ENCODE measurements at regions not wholly inside any gene's neighbourhood (a gene's known extent, or its start where the extent isn't known, plus 50 kb on each side); places are given as distances from the start of the nearest gene placed in this dataset.

DNA sequence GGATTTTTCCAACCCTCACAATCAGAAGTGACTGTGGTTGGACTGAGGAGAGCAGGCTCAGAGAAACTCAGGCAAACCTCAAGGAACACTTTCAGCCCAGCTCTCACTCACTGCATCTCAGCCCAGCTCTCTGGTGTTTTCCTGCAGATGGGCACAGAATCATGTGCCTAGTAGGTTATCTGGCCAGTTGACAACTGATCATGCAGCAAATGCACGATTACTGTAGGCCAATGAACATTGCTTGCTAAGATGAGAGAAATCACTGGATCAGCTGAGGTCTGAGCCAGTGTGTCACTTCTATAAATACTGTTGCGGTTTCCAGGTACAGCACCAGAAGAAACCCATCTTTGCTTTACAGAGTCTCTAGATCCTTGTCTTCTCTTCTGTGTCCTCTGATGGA is 540.5 kb downstream of the CD83 start:
- TF ChIP-seq, protein P1, sequence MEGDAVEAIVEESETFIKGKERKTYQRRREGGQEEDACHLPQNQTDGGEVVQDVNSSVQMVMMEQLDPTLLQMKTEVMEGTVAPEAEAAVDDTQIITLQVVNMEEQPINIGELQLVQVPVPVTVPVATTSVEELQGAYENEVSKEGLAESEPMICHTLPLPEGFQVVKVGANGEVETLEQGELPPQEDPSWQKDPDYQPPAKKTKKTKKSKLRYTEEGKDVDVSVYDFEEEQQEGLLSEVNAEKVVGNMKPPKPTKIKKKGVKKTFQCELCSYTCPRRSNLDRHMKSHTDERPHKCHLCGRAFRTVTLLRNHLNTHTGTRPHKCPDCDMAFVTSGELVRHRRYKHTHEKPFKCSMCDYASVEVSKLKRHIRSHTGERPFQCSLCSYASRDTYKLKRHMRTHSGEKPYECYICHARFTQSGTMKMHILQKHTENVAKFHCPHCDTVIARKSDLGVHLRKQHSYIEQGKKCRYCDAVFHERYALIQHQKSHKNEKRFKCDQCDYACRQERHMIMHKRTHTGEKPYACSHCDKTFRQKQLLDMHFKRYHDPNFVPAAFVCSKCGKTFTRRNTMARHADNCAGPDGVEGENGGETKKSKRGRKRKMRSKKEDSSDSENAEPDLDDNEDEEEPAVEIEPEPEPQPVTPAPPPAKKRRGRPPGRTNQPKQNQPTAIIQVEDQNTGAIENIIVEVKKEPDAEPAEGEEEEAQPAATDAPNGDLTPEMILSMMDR (IDR thresholded peaks at IDR 0.05): no peak
- Histone ChIP-seq H3K4me1 (peaks cover 0 to 17% of the 10 kb centered on the region in 2 donors), H3K27ac (no peak overlapping the region), H3K9me3 (no peaks in the 10 kb centered on the region), H3K4me3 (no peak overlapping the region), H3K27me3 (no peaks in the 10 kb centered on the region), H3K36me3 (no peaks in the 10 kb centered on the region)
- DNase-seq (ENCODE audit: low spot score): no peak

DNA sequence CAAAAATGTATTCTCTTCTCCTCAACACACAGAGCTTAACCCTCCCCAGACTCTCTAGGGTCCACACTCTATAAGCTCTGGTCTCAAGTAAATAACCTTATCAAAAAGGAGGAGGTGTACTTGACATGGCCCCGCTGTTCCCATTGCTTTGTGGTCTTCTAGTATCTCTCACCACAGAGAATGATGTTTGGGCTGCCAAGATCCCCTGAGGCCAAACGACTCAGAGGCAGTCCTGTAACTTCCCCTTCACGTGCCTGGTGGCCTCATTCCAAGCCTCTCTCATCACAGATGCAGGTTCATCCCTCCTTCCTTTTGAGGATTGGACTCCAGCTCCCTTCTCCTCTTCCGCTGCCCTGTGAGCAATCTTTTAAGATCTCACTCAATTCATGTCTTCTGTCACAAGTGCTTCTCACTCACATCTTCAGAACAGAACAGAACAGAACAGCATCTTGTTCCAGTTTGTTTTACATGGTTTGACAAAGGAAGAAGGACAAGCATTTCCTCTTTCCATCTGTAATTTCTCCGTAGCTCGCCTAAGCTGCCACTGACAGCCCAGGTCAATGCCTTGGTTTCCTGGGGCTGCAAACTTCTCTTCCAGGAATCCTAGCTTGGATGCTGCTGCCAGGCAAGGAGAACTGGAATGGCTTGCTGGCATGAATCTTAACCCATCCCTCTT is 541.5 kb downstream of the CD83 start:
- no peak for DNase-seq (ENCODE audit: low spot score)
- Histone ChIP-seq H3K36me3 (no peaks in the 10 kb centered on the region), H3K27ac (no peak overlapping the region), H3K9me3 (no peaks in the 10 kb centered on the region), H3K4me1 (peaks cover 0 to 17% of the 10 kb centered on the region in 2 donors), H3K27me3 (no peaks in the 10 kb centered on the region), H3K4me3 (no peak overlapping the region)
- TF ChIP-seq, protein P1 (IDR thresholded peaks at IDR 0.05): no peak

DNA sequence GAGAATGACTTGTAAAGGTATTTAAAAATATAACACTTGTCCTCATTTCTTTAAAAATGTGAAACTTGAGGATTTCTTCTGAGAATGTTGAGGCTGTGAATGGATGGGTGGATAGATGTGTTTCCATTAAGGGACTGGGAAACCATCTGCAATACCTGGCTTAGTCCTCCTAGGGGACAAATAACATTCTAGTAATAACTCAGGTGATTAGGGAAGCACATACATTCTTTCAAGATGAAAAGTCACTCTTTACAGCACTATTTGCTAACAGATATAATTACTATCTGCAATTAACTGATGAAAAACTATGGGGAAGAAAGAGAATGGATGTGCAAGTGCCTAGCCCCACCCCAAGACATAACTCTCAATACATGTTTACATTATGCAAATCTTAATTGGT is 542.3 kb downstream of the CD83 start:
- TF ChIP-seq, protein P1 (IDR thresholded peaks at IDR 0.05): no peak
- peaks cover 0 to 17% of the 10 kb centered on the region in 2 donors for H3K4me1 ChIP-seq
- no peak overlapping the region for H3K4me3 ChIP-seq
- no peak overlapping the region for H3K27ac ChIP-seq
- no peaks in the 10 kb centered on the region for H3K36me3 ChIP-seq
- H3K9me3 ChIP-seq: no peaks in the 10 kb centered on the region
- no peaks in the 10 kb centered on the region for H3K27me3 ChIP-seq
- DNase-seq (ENCODE audit: low spot score): no peak

DNA sequence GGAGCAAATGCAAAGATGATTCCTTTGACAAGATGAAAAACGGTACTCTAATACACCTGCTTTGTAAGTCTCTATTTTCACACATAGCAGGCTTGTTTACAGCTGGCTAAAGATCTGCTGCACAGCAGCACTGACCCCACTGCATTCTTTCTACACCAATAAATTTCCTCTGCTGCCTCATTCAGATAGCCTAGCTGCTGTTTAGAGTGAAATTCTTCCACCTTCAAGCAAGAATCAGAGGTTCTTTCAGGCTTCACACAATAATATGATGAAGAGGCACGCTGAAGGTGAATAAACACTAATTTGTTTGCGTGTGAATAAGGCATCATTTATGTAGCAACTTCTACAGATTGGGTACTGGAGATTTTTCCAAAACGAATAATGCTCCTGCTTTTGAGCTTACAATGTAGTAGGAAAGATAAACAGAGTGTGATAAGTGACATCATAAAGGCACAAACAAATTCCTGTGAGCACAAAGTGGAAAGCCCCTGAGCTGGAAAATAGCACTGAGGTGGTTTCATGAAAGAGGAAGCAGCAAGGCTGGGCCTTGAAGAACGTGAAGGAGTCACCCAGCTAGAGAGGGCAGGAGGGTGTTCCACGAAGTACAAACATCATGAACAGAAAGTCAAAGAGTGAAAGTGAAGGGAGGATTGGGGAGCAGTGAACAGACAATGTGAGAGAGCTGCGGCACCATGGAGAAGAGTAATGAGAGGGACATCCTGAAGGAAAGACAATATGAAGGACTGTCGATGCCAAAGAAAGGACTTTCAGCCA is 543.4 kb downstream of the CD83 start:
- Histone ChIP-seq H3K36me3 (no peaks in the 10 kb centered on the region), H3K27ac (no peak overlapping the region)

DNA sequence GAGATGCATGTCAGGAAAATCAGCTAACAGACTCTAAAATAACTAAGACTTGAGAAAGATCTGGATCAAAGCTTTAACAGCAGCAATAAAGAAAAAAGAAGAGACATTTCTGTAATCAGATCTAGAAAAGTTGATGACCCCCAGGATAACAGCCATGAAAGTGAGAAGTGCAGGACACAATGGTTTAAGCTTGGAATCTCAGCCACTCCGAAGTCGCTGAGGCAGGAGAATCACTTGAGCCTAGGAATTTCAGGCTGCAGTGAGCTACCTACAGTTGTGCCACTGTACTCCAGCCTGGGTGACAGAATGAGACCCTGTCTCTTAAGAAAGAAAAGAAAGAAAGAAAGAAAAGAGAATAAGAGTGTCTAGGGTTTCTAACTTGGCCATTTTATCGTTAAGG is 544.1 kb downstream of the CD83 start:
- TF ChIP-seq, protein P1 (IDR thresholded peaks at IDR 0.05): no peak
- H3K4me3 ChIP-seq: no peak overlapping the region
- no peaks in the 10 kb centered on the region for H3K36me3 ChIP-seq
- H3K27ac ChIP-seq: no peak overlapping the region
- no peaks in the 10 kb centered on the region for H3K27me3 ChIP-seq
- no peak for DNase-seq (ENCODE audit: low spot score)
- H3K4me1 ChIP-seq: peaks cover 0 to under 1% of the 10 kb centered on the region in 2 donors
- no peaks in the 10 kb centered on the region for H3K9me3 ChIP-seq

More for the DNA sequence above, 543.4 kb downstream of the CD83 start:
- TF ChIP-seq, protein P1 (IDR thresholded peaks at IDR 0.05): no peak
- H3K4me3 ChIP-seq: no peak overlapping the region
- peaks cover 0 to 7% of the 10 kb centered on the region in 2 donors for H3K4me1 ChIP-seq
- no peaks in the 10 kb centered on the region for H3K9me3 ChIP-seq
- no peaks in the 10 kb centered on the region for H3K27me3 ChIP-seq
- no peak for DNase-seq (ENCODE audit: low spot score)

All from right atrium auricular region (tissue), 2 donors.